Loucy (cell line): ENCODE measurements at regions not wholly inside any gene's neighbourhood (a gene's known extent, or its start where the extent isn't known, plus 50 kb on each side); places are given as distances from the start of the nearest gene placed in this dataset.
"Not testable (repeated sequence)": the region's sequence is repeated elsewhere in the genome, so short reads cannot be mapped to it uniquely, and the experiment has no call there.

Experiments used
- H2AFZ ChIP-seq: fragments of 200-600 bp; sonication (generic); 2 replicates; pipeline ENCODE4 v1.6.0; 2016; ENCODE audit warnings: antibody characterized with exemption, mild to moderate bottlenecking, low read length, moderate library complexity
- H3F3A ChIP-seq: fragments of 200-600 bp; 2 replicates; pipeline ENCODE4 v1.6.0; 2016; ENCODE audit warnings: antibody characterized with exemption, low read depth, mild to moderate bottlenecking
- H3K27me3 ChIP-seq: fragments of 200-600 bp; sonication (generic); 2 replicates; pipeline ENCODE4 v1.6.1; 2014; ENCODE audit warnings: low read length, mild to moderate bottlenecking; ENCODE audit not compliant: insufficient read depth, poor library complexity, severe bottlenecking
- H3K36me3 ChIP-seq: fragments of 200-600 bp; sonication (generic); 2 replicates; pipeline ENCODE4 v1.6.1; 2016; ENCODE audit warnings: low read length; ENCODE audit not compliant: insufficient read depth
- H3K4me1 ChIP-seq: fragments of 200-600 bp; sonication (generic); 2 replicates; pipeline ENCODE4 v1.5.1; 2014; ENCODE audit warnings: low read length, mild to moderate bottlenecking; ENCODE audit not compliant: insufficient read depth, poor library complexity, severe bottlenecking
- H3K4me2 ChIP-seq: fragments of 200-600 bp; sonication (generic); 2 replicates; pipeline ENCODE4 v1.6.0; 2014; ENCODE audit warnings: antibody characterized with exemption, low read length, low read depth, mild to moderate bottlenecking; ENCODE audit not compliant: poor library complexity, severe bottlenecking
- H3K4me3 ChIP-seq: fragments of 200-600 bp; sonication (generic); 2 replicates; pipeline ENCODE4 v1.5.1; 2014; ENCODE audit warnings: low read length, mild to moderate bottlenecking, mixed read lengths; ENCODE audit not compliant: poor library complexity, severe bottlenecking
- H3K79me2 ChIP-seq: fragments of 200-600 bp; sonication (generic); 2 replicates; pipeline ENCODE4 v1.6.1; 2014; ENCODE audit warnings: low read length; ENCODE audit not compliant: insufficient read depth
- H3K9ac ChIP-seq: fragments of 200-600 bp; sonication (generic); 2 replicates; pipeline ENCODE4 v1.6.0; 2014; ENCODE audit warnings: mild to moderate bottlenecking, low read depth, low read length, moderate library complexity; ENCODE audit not compliant: poor library complexity, severe bottlenecking
- H3K9me2 ChIP-seq: fragments of 200-600 bp; sonication (generic); replicated peaks from 2 replicates; pipeline ENCODE4 v1.6.1; 2016; ENCODE audit warnings: low read depth, low read length, mixed read lengths
- H3K9me3 ChIP-seq: fragments of 200-600 bp; sonication (generic); 2 replicates; pipeline ENCODE4 v1.6.1; 2014; ENCODE audit warnings: mild to moderate bottlenecking, antibody characterized with exemption, low read length, low read depth; ENCODE audit not compliant: insufficient read depth
- H4K20me1 ChIP-seq: fragments of 200-600 bp; sonication (generic); 2 replicates; pipeline ENCODE4 v1.6.0; 2014; ENCODE audit warnings: antibody characterized with exemption, low read length, mild to moderate bottlenecking; ENCODE audit not compliant: insufficient read depth, poor library complexity, severe bottlenecking
- EZH2phosphoT487 ChIP-seq: fragments of 200-600 bp; IDR thresholded peaks from 2 replicates; pipeline ENCODE4 v1.6.1; 2018; ENCODE audit warnings: antibody characterized with exemption, mild to moderate bottlenecking, moderate library complexity, borderline replicate concordance
- TF ChIP-seq, protein P1 (sequence below): fragments of 200-600 bp; sonication (generic); conservative IDR thresholded peaks from 2 replicates; pipeline ENCODE4 v1.5.1; 2014; ENCODE audit warnings: mild to moderate bottlenecking, antibody characterized with exemption, low read length

DNA sequence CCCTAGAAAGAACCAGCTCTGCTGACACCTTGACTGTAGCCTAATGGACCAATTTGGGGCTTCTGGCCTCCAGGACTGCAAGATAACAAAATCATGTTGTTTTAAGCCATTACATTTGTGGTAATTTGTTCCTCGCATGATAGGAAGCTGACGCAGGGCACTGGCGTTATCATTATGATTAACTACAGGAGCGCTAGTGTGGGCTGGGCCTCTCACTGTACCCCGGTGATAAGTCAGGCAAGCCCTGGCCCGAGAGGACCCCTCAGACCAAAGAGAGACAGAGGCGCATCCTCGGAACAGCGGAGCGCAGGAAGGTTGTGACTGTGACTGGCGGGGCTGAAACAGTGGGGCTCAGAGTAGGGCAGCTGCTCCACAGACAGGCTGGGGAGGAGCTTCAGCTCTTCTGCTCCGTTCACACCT lies 150.3 kb upstream of the CHST15 start:
- Histone ChIP-seq H3K4me1 (no peaks in the 10 kb centered on the region), H2AFZ (no peak overlapping the region), H4K20me1 (no peaks in the 10 kb centered on the region), H3K36me3 (no peaks in the 10 kb centered on the region), H3K9me3 (peaks cover 3% of the 10 kb centered on the region; the same call in 1 of the 2 replicates), H3K27me3 (no peaks in the 10 kb centered on the region), H3K4me2 (no peak overlapping the region), H3F3A (no peaks in the 10 kb centered on the region), H3K9ac (no peak overlapping the region), H3K9me2 (no peaks in the 10 kb centered on the region), H3K4me3 (no peak overlapping the region), H3K79me2 (no peaks in the 10 kb centered on the region)
- TF ChIP-seq, protein P1, sequence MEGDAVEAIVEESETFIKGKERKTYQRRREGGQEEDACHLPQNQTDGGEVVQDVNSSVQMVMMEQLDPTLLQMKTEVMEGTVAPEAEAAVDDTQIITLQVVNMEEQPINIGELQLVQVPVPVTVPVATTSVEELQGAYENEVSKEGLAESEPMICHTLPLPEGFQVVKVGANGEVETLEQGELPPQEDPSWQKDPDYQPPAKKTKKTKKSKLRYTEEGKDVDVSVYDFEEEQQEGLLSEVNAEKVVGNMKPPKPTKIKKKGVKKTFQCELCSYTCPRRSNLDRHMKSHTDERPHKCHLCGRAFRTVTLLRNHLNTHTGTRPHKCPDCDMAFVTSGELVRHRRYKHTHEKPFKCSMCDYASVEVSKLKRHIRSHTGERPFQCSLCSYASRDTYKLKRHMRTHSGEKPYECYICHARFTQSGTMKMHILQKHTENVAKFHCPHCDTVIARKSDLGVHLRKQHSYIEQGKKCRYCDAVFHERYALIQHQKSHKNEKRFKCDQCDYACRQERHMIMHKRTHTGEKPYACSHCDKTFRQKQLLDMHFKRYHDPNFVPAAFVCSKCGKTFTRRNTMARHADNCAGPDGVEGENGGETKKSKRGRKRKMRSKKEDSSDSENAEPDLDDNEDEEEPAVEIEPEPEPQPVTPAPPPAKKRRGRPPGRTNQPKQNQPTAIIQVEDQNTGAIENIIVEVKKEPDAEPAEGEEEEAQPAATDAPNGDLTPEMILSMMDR, result no peak
- TF ChIP-seq EZH2phosphoT487, result no peak

DNA sequence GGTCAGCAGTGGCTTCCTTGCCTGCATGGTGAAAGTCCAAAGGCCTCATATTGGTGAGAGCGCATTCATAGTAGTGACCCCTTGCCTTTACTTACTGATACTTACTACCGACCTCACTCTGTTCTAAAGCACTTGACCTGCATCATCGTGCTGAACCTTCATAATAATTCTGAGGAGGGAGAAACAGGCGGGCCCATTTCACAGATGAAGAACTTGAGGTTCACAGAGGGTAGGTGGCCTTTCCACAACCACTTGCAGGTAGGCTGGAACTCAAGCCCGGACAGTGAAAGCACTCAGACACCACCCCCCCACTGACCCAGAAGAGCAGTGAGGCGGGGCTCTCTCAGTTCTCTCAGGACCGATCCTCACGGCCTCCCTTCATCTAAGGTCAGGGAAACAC lies 149.4 kb upstream of the CHST15 start:
- H3K4me2 ChIP-seq, result no peak overlapping the region
- H3F3A ChIP-seq, result no peaks in the 10 kb centered on the region
- no peaks in the 10 kb centered on the region for H3K79me2 ChIP-seq
- no peaks in the 10 kb centered on the region for H3K9me2 ChIP-seq
- H3K9ac ChIP-seq, result no peak overlapping the region
- no peaks in the 10 kb centered on the region for H3K36me3 ChIP-seq
- peaks cover 3% of the 10 kb centered on the region; the same call in 1 of the 2 replicates for H3K9me3 ChIP-seq
- H3K4me1 ChIP-seq, result no peaks in the 10 kb centered on the region
- TF ChIP-seq EZH2phosphoT487, result no peak
- TF ChIP-seq, protein P1, result no peak
- H4K20me1 ChIP-seq, result no peaks in the 10 kb centered on the region
- no peak overlapping the region for H3K4me3 ChIP-seq
- H3K27me3 ChIP-seq, result no peaks in the 10 kb centered on the region
- no peak overlapping the region for H2AFZ ChIP-seq

DNA sequence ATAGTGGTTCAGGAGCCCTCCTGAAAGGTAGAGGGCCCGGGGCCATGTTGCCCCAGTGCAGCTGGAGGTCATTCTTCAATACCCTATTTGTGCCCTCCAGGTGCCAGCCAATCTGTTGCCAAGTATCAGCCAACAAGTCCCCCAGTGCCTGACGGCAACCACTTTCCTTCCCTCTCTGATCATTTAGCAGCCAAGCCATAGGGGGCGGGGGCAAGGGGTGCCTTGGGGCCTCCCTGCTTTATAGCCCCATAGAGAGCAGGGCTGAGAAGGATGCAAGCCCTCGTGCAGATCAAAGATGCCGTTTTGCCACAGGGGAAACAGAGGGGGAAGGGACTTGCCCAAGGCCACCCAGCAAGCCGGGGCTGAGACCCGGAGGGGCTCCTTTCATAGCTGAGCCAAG lies 149.0 kb upstream of the CHST15 start:
- no peaks in the 10 kb centered on the region for H4K20me1 ChIP-seq
- H3K79me2 ChIP-seq, result no peaks in the 10 kb centered on the region
- H3K4me3 ChIP-seq, result no peak overlapping the region
- no peaks in the 10 kb centered on the region for H3K4me1 ChIP-seq
- H3K27me3 ChIP-seq, result no peaks in the 10 kb centered on the region
- H3K36me3 ChIP-seq, result no peaks in the 10 kb centered on the region
- no peak overlapping the region for H2AFZ ChIP-seq
- TF ChIP-seq, protein P1, result no peak
- TF ChIP-seq EZH2phosphoT487, result no peak
- H3K9me2 ChIP-seq, result no peaks in the 10 kb centered on the region
- peaks cover 3% of the 10 kb centered on the region; the same call in 1 of the 2 replicates for H3K9me3 ChIP-seq
- no peaks in the 10 kb centered on the region for H3F3A ChIP-seq
- H3K9ac ChIP-seq, result no peak overlapping the region
- H3K4me2 ChIP-seq, result no peak overlapping the region

- H3K27me3 ChIP-seq, H3K4me3 ChIP-seq, H3F3A ChIP-seq, H3K79me2 ChIP-seq, H3K4me2 ChIP-seq, H3K36me3 ChIP-seq, H4K20me1 ChIP-seq, H3K4me1 ChIP-seq, H3K9ac ChIP-seq, H3K9me3 ChIP-seq, H3K9me2 ChIP-seq, H2AFZ ChIP-seq: not testable (repeated sequence)
Measured at GRCh38 chr10:124241510-124241909, 148.1 kb upstream of the CHST15 start.
